SK-N-MC (cell line): ENCODE measurements at regions not wholly inside any gene's neighbourhood (a gene's known extent, or its start where the extent isn't known, plus 50 kb on each side); places are given as distances from the start of the nearest gene placed in this dataset.

Experiments used
- EZH2 ChIP-seq: fragments of 200-600 bp; sonication (generic); IDR thresholded peaks from one replicate; pipeline ENCODE4 v1.6.1; 2017; ENCODE audit warnings: antibody characterized with exemption
- POLR2AphosphoS5 ChIP-seq: IDR thresholded peaks from 2 replicates; pipeline ENCODE4 v1.6.1; 2012; ENCODE audit warnings: mild to moderate bottlenecking, low read depth, low read length, borderline replicate concordance

DNA sequence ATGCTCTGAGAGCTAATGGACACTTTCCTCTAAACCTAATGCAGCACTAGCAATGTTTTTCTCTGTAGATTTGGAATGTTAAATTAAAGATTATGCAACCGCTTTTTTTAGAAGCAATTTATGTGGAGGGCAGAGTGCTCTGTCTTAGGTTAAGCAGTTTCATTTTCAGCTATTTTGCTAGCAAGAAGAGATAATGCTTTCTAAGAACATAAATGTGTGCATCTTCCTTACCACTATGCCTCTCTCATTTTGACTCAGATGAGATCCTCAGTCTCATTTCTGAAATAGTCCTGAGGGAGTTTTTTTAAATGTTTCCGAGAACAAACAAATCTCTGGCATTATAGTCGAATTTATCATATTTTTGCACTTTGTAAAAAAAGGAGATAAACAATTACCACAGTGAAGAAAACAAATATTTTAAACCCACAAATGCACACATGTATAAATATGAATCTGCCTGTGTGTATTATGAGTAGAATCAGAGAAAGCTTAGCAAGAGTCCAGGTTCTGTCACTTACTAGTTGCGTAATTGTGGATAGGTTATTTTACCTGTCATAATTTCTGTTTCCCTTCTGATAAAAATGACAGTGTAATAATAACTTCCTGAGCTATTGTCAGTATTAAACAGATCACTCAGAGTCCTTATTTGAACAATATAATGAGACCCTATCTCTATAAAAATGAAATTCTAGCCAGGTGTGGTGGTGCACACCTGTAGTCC lies 207.7 kb upstream of the CRIM1 start:
- TF ChIP-seq EZH2 (no peak), POLR2AphosphoS5 (no peak)
